HEK293 (cell line): ENCODE measurements at regions not wholly inside any gene's neighbourhood (a gene's known extent, or its start where the extent isn't known, plus 50 kb on each side); places are given as distances from the start of the nearest gene placed in this dataset.

ENCODE experiments used
- ATF2 ChIP-seq: fragments of 450-650 bp; formaldehyde crosslinking; IDR thresholded peaks from 2 replicates; pipeline ENCODE4 v1.5.1; 2016; ENCODE audit warnings: missing biosample characterization, missing genetic modification characterization, low read depth
- CTCF ChIP-seq: fragments of 450-650 bp; formaldehyde crosslinking; IDR thresholded peaks from 2 replicates; pipeline ENCODE4 v1.5.1; 2016; ENCODE audit warnings: missing biosample characterization, missing genetic modification characterization
- ZBTB10 ChIP-seq: fragments of 450-650 bp; formaldehyde crosslinking; IDR thresholded peaks from 2 replicates; pipeline ENCODE4 v1.5.1; 2016; ENCODE audit warnings: missing biosample characterization, missing genetic modification characterization
- ZNF175 ChIP-seq: fragments of 450-650 bp; formaldehyde crosslinking; IDR thresholded peaks from 2 replicates; pipeline ENCODE4 v1.5.1; 2016; ENCODE audit warnings: missing biosample characterization, missing genetic modification characterization

GRCh38 chr10:57818522-57818921, 449.2 kb downstream of the IPMK start:
- no peak for TF ChIP-seq ZNF175
- no peak for TF ChIP-seq ATF2 (tag by site-specific recombination)
- TF ChIP-seq ZBTB10 (tag by site-specific recombination): no peak
- no peak for TF ChIP-seq CTCF (tag by site-specific recombination)
